T-cell (primary cell): ENCODE measurements at regions not wholly inside any gene's neighbourhood (a gene's known extent, or its start where the extent isn't known, plus 50 kb on each side); places are given as distances from the start of the nearest gene placed in this dataset.

ENCODE experiments used
- ATAC-seq, 4 experiments: fragments of 200-7000 bp in 3 of 4; fragments of 150-1000 bp in 1 of 4; cut with Tn5 transposase; replicated peaks in 1 of 4; 1 replicate in 3 of 4; 2 replicates in 1 of 4; pipeline ENCODE4 v1.10.0; 2021; ENCODE audit warnings: moderate library complexity in 3 of 4, mild to moderate bottlenecking in 2 of 4, moderate number of reproducible peaks in 1 of 4
- CTCF ChIA-PET, 2 donors: fragments of 300-600 bp; sonication (Branson Sonifier 250); formaldehyde crosslinking; loops; one replicate each; lab custom pipeline; 2022; ENCODE audit warnings: antibody characterized with exemption in 2 of 2; lab: Charles Lee
- POLR2A ChIA-PET, 2 donors: fragments of 300-600 bp; sonication (Branson Sonifier 250); formaldehyde crosslinking; loops; one replicate each; lab custom pipeline; 2022; ENCODE audit warnings: antibody characterized with exemption in 2 of 2; lab: Charles Lee
- DNase-seq, 35 experiments: peaks; one replicate each; pipeline versions ENCODE4 v3.0.0 to v3.0.0-alpha.2; 2013 to 2023
- H3K27ac ChIP-seq: one replicate; pipeline ENCODE4 v1.5.1; 2013; ENCODE audit warnings: low read length
- H3K27me3 ChIP-seq, 2 experiments: replicated peaks in 1 of 2; 1 replicate in 1 of 2; 2 replicates in 1 of 2; pipeline versions ENCODE4 v1.6.1 to v1.7.0; 2013; ENCODE audit warnings: low read length in 1 of 2, mixed read lengths in 1 of 2; ENCODE audit not compliant: control insufficient read depth in 2 of 2, insufficient read depth in 2 of 2; ENCODE audit errors: extremely low read depth in 1 of 2
- H3K36me3 ChIP-seq, 2 donors: 1 replicate in 1 of 2; 2 replicates in 1 of 2; pipeline versions ENCODE4 v1.6.1 to v1.7.0; 2013; ENCODE audit warnings: low read length in 1 of 2; ENCODE audit not compliant: control insufficient read depth in 2 of 2, insufficient read depth in 1 of 2; ENCODE audit errors: extremely low read depth in 1 of 2
- H3K4me1 ChIP-seq, 2 experiments: 1 replicate in 1 of 2; 2 replicates in 1 of 2; pipeline versions ENCODE4 v1.6.1 to v1.7.0; 2013; ENCODE audit warnings: low read length in 2 of 2, mixed read lengths in 1 of 2; ENCODE audit not compliant: insufficient read depth in 2 of 2, control insufficient read depth in 1 of 2; ENCODE audit errors: extremely low read depth in 1 of 2
- H3K4me3 ChIP-seq, 2 donors: 1 replicate in 1 of 2; 2 replicates in 1 of 2; pipeline versions ENCODE4 v1.5.1 to v1.7.0; 2013; ENCODE audit warnings: mild to moderate bottlenecking in 2 of 2, low read length in 1 of 2, moderate library complexity in 1 of 2; ENCODE audit not compliant: control insufficient read depth in 1 of 2; ENCODE audit errors: extremely low read depth in 1 of 2
- H3K9me3 ChIP-seq: 2 replicates; pipeline ENCODE4 v1.7.0; 2013
- H3K27ac Mint-ChIP-seq, 2 donors: one replicate each; pipeline ENCODE4 v1.8.0; 2020 to 2021; ENCODE audit warnings: mild to moderate bottlenecking in 2 of 2, mixed read lengths in 2 of 2
- H3K27me3 Mint-ChIP-seq, 2 donors: one replicate each; pipeline ENCODE4 v1.8.0; 2021 to 2022; ENCODE audit warnings: mixed read lengths in 2 of 2
- H3K36me3 Mint-ChIP-seq: one replicate; pipeline ENCODE4 v1.8.0; 2021; ENCODE audit warnings: mixed read lengths
- H3K4me1 Mint-ChIP-seq, 3 donors: one replicate each; pipeline ENCODE4 v1.8.0; 2020 to 2022; ENCODE audit warnings: mixed read lengths in 3 of 3, mild to moderate bottlenecking in 1 of 3
- H3K4me3 Mint-ChIP-seq, 3 donors: one replicate each; pipeline ENCODE4 v1.8.0; 2020 to 2022; ENCODE audit warnings: mild to moderate bottlenecking in 3 of 3, mixed read lengths in 3 of 3, moderate library complexity in 3 of 3
- H3K9me3 Mint-ChIP-seq, 3 donors: one replicate each; pipeline ENCODE4 v1.8.0; 2020 to 2022; ENCODE audit warnings: mixed read lengths in 3 of 3
- WGBS: methylation state at CpG from one replicate; pipeline ENCODE4 v1.1.5; 2013; ENCODE audit warnings: missing lambda C conversion rate; ENCODE audit not compliant: insufficient coverage; 5-methylcytosine and 5-hydroxymethylcytosine counted together

GRCh38 chr2:236745420-236746210, 176.0 kb downstream of the ACKR3 start:
- Histone ChIP-seq H3K4me1 (no peaks in the 10 kb centered on the region), H3K9me3 (no peaks in the 10 kb centered on the region), H3K4me3 (no peak overlapping the region), H3K36me3 (no peaks in the 10 kb centered on the region), H3K27ac (no peak overlapping the region), H3K27me3 (peaks cover 0 to 22% of the 10 kb centered on the region in 2 experiments)
- DNase-seq (no peak), ATAC-seq (no peak)
- Mint-ChIP-seq H3K27ac (no peak overlapping the region), H3K4me1 (no peaks in the 10 kb centered on the region), H3K36me3 (no peaks in the 10 kb centered on the region), H3K9me3 (no peaks in the 10 kb centered on the region), H3K4me3 (no peak overlapping the region), H3K27me3 (peaks cover 7 to 17% of the 10 kb centered on the region in 2 donors)
- ChIA-PET POLR2A (interaction anchor here in 1 of 2 donors (0.6 kb wide), 1 partner anchor 313 kb away, joined by 3 read pairs; no protein-coding TSS in a partner anchor), CTCF (no interaction called here)
- 59% methylated on average over 4 of the region's 5 CpGs for WGBS

- Mint-ChIP-seq H3K4me1 (no peaks in the 10 kb centered on the region), H3K36me3 (no peaks in the 10 kb centered on the region), H3K27ac (no peak overlapping the region), H3K27me3 (peaks cover 10 to 22% of the 10 kb centered on the region in 2 donors), H3K4me3 (no peak overlapping the region), H3K9me3 (no peaks in the 10 kb centered on the region)
- POLR2A ChIA-PET, result interaction anchor here in 1 of 2 donors (0.7 kb wide), 1 partner anchor 442 kb away, joined by 3 read pairs; no protein-coding TSS in a partner anchor
- Histone ChIP-seq H3K36me3 (no peaks in the 10 kb centered on the region), H3K27me3 (peaks cover 0 to 19% of the 10 kb centered on the region in 2 experiments), H3K4me1 (no peaks in the 10 kb centered on the region), H3K27ac (no peak overlapping the region), H3K4me3 (no peak overlapping the region), H3K9me3 (no peaks in the 10 kb centered on the region)
- DNase-seq (no peak), ATAC-seq (no peak)
- 90% methylated on average over 2 of the region's 11 CpGs for WGBS
- CTCF ChIA-PET, result no interaction called here
Measured at GRCh38 chr2:236746833-236747232, 177.2 kb downstream of the ACKR3 start.

GRCh38 chr2:236747426-236747825, 177.8 kb downstream of the ACKR3 start:
- Histone ChIP-seq H3K4me3 (no peak overlapping the region), H3K27ac (no peak overlapping the region), H3K4me1 (no peaks in the 10 kb centered on the region), H3K27me3 (peaks cover 0 to 20% of the 10 kb centered on the region in 2 experiments), H3K9me3 (no peaks in the 10 kb centered on the region), H3K36me3 (no peaks in the 10 kb centered on the region)
- no peak overlapping the region for H3K27ac Mint-ChIP-seq
- no peaks in the 10 kb centered on the region for H3K36me3 Mint-ChIP-seq
- no peaks in the 10 kb centered on the region for H3K9me3 Mint-ChIP-seq
- H3K4me3 Mint-ChIP-seq, result no peak overlapping the region
- WGBS, result 95% methylated on average over 4 of the region's 7 CpGs
- ChIA-PET CTCF (no interaction called here), POLR2A (no interaction called here)
- no peaks in the 10 kb centered on the region for H3K4me1 Mint-ChIP-seq
- DNase-seq (no peak), ATAC-seq (no peak)
- H3K27me3 Mint-ChIP-seq, result peaks cover 10 to 22% of the 10 kb centered on the region in 2 donors

GRCh38 chr2:236747925-236748324, 178.3 kb downstream of the ACKR3 start:
- DNase-seq (no peak), ATAC-seq (no peak)
- Histone ChIP-seq H3K27ac (no peak overlapping the region), H3K27me3 (peaks cover 0 to 21% of the 10 kb centered on the region in 2 experiments), H3K4me1 (no peaks in the 10 kb centered on the region), H3K4me3 (no peak overlapping the region), H3K9me3 (no peaks in the 10 kb centered on the region), H3K36me3 (no peaks in the 10 kb centered on the region)
- Mint-ChIP-seq H3K9me3 (no peaks in the 10 kb centered on the region), H3K27me3 (peaks cover 10 to 22% of the 10 kb centered on the region in 2 donors), H3K4me3 (no peak overlapping the region), H3K4me1 (no peaks in the 10 kb centered on the region), H3K36me3 (no peaks in the 10 kb centered on the region), H3K27ac (no peak overlapping the region)
- ChIA-PET POLR2A (no interaction called here), CTCF (no interaction called here)
- 73% methylated on average over 4 of the region's 5 CpGs for WGBS

GRCh38 chr2:236748385-236748784, 178.8 kb downstream of the ACKR3 start:
- Histone ChIP-seq H3K36me3 (no peaks in the 10 kb centered on the region), H3K27me3 (peaks cover 0 to 21% of the 10 kb centered on the region in 2 experiments), H3K4me3 (no peak overlapping the region), H3K4me1 (no peaks in the 10 kb centered on the region), H3K9me3 (no peaks in the 10 kb centered on the region), H3K27ac (no peak overlapping the region)
- Mint-ChIP-seq H3K4me1 (no peaks in the 10 kb centered on the region), H3K27ac (no peak overlapping the region), H3K27me3 (peaks cover 10 to 22% of the 10 kb centered on the region in 2 donors), H3K36me3 (no peaks in the 10 kb centered on the region), H3K4me3 (no peak overlapping the region), H3K9me3 (no peaks in the 10 kb centered on the region)
- ChIA-PET POLR2A (no interaction called here), CTCF (no interaction called here)
- WGBS, result 81% methylated on average over 3 of the region's 9 CpGs
- DNase-seq (peak in 1 of 35 experiments; percentile 20), ATAC-seq (no peak)

GRCh38 chr2:236748801-236749200, 179.2 kb downstream of the ACKR3 start:
- no peaks in the 10 kb centered on the region for H3K9me3 ChIP-seq
- no peaks in the 10 kb centered on the region for H3K36me3 ChIP-seq
- DNase-seq (no peak), ATAC-seq (no peak)
- Mint-ChIP-seq H3K9me3 (no peaks in the 10 kb centered on the region), H3K27me3 (peaks cover 12 to 22% of the 10 kb centered on the region in 2 donors), H3K27ac (no peak overlapping the region), H3K4me1 (no peaks in the 10 kb centered on the region), H3K4me3 (no peak overlapping the region), H3K36me3 (no peaks in the 10 kb centered on the region)
- ChIA-PET CTCF (no interaction called here), POLR2A (no interaction called here)
- no peak overlapping the region for H3K27ac ChIP-seq
- H3K4me1 ChIP-seq, result no peaks in the 10 kb centered on the region
- H3K27me3 ChIP-seq, result peaks cover 0 to 21% of the 10 kb centered on the region in 2 experiments
- no peak overlapping the region for H3K4me3 ChIP-seq
- WGBS, result 87% methylated on average over 6 of the region's 7 CpGs
